ENCODE measurements at regions not wholly inside any gene's neighbourhood (a gene's known extent, or its start where the extent isn't known, plus 50 kb on each side); places are given as distances from the start of the nearest gene placed in this dataset.

DNA sequence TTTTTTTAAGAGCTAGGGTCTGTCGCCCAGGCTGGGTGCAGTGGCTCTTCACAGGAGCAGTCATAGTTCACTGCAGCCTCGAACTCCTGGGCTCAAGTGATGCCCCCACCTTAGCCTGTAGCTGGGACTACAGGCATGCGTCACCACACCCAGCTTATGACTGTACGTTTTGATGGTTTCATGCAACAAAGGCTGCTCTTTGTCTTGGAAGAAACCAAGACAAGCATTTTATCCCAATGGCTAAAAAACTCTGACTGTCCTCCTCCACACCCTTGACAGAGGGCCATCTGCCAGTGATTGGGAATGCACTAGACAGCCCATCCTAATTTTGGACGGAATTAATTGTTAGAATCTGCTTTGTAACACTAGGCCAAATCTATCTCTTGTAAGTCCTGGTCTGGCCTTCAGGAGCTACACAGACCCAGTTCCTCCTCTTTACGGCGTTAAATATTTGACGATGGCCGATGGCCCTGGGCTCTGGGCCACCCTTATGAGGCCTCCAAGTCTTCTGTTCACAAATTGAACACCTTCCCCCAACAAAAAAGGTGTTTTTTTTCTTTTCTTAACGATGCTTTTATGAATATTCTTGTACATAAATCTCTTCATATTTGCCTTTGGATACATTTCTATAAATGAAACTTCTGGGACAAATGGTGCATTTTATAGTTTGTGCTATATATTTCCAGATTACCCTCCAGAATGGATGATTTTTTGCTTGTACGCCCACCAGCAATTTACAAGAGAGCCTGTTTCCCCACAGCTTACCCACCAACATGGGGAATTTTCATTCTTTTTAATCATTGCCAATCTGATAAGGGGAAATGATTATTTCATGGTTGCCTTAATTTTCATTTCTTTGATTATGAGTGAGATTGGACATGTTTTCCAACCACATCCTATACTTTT, 104.8 kb upstream of the SLC25A33 start:
- no peak for TF ChIP-seq POLR2AphosphoS5 (IDR thresholded peaks at IDR 0.05; ENCODE audit: low read depth, low read length)
- no peak for TF ChIP-seq TAF1 (IDR thresholded peaks at IDR 0.05; ENCODE audit: borderline replicate concordance, insufficient read depth, low read length)
- TF ChIP-seq, protein P1, sequence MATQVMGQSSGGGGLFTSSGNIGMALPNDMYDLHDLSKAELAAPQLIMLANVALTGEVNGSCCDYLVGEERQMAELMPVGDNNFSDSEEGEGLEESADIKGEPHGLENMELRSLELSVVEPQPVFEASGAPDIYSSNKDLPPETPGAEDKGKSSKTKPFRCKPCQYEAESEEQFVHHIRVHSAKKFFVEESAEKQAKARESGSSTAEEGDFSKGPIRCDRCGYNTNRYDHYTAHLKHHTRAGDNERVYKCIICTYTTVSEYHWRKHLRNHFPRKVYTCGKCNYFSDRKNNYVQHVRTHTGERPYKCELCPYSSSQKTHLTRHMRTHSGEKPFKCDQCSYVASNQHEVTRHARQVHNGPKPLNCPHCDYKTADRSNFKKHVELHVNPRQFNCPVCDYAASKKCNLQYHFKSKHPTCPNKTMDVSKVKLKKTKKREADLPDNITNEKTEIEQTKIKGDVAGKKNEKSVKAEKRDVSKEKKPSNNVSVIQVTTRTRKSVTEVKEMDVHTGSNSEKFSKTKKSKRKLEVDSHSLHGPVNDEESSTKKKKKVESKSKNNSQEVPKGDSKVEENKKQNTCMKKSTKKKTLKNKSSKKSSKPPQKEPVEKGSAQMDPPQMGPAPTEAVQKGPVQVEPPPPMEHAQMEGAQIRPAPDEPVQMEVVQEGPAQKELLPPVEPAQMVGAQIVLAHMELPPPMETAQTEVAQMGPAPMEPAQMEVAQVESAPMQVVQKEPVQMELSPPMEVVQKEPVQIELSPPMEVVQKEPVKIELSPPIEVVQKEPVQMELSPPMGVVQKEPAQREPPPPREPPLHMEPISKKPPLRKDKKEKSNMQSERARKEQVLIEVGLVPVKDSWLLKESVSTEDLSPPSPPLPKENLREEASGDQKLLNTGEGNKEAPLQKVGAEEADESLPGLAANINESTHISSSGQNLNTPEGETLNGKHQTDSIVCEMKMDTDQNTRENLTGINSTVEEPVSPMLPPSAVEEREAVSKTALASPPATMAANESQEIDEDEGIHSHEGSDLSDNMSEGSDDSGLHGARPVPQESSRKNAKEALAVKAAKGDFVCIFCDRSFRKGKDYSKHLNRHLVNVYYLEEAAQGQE (IDR thresholded peaks at IDR 0.05; ENCODE audit: insufficient read depth in 1 of 2, low read depth in 2 of 2, low read length in 2 of 2): no peak
- TF ChIP-seq SIN3A (IDR thresholded peaks at IDR 0.05; ENCODE audit: borderline replicate concordance, insufficient read depth, low read length): no peak
- no peak for TF ChIP-seq FOXP2 (optimal IDR thresholded peaks at IDR 0.05; ENCODE audit: borderline replicate concordance, extremely low read depth, extremely low read length, insufficient read depth)
